ENCODE measurements at regions not wholly inside any gene's neighbourhood (a gene's known extent, or its start where the extent isn't known, plus 50 kb on each side); places are given as distances from the start of the nearest gene placed in this dataset.
"Not testable (repeated sequence)": the region's sequence is repeated elsewhere in the genome, so short reads cannot be mapped to it uniquely, and the experiment has no call there.

- DNase-seq: no peak
Measured at GRCh38 chr13:90726375-90726774, 621.1 kb upstream of the MIR17HG start.

DNA sequence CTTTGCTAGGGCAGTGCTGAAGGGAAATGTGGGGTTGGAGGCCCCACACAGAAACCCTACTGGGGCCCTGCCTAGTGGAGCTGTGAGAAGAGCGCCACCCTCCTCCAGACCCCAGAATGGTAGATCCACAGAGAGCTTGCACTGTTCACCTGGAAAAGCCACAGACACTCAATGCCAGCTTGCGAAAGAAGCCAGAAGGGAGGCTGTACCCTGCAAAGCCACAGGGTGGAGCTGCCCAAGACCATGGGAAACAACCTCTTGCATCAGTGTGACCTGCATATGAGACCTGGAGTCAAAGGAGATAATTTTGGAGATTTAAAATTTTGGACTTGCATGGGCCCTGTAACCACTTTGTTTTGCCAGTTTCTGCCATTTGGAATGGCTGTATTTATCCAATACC is 615.4 kb upstream of the MIR17HG start:
- no peak for DNase-seq

GRCh38 chr13:90734497-90734896 is 613.0 kb upstream of the MIR17HG start:
- not testable (repeated sequence) for DNase-seq

- DNase-seq: no peak
Measured at GRCh38 chr13:90738881-90739280, 608.6 kb upstream of the MIR17HG start.

DNA sequence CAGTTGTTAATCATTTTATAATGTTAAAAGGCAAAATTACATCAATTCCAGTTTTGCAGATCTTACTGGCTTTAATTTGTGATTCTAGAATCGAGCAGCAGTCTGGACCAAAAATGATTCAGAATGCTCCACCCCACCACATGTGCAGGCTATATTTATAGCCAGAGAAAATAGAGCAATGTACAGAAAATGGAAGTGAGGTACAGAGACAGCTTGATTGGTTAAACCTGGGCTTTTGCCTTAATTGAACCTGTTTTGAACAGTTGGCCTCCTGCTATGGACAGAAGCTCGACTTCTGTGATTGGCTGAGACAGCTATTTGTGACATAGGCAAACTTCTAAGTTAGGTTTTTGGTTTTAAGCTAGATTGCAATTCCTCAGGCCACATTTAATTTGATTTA is 607.4 kb upstream of the MIR17HG start:
- DNase-seq: no peak

DNA sequence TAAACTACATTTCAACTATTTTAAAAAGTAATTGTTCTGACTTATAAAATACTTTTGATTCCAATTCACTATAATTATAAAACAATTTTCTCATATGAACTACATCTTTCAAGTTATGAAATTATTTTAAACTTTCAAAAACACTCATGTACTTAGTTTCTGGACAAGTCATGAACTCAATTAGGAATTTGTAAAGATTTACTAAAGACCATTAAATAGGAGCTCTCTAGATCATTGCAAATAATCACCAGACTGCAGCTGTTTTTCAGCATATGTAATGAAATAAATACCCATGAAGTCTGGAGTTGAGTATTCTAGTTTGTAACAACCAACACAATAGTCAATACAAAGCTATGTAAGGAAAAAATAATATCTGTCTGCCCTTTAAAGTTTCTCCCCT is 605.1 kb upstream of the MIR17HG start:
- no peak for DNase-seq

- DNase-seq: no peak
Measured at GRCh38 chr13:90746230-90746629, 601.3 kb upstream of the MIR17HG start.

GRCh38 chr13:90750021-90750420 is 597.5 kb upstream of the MIR17HG start:
- DNase-seq: no peak

DNA sequence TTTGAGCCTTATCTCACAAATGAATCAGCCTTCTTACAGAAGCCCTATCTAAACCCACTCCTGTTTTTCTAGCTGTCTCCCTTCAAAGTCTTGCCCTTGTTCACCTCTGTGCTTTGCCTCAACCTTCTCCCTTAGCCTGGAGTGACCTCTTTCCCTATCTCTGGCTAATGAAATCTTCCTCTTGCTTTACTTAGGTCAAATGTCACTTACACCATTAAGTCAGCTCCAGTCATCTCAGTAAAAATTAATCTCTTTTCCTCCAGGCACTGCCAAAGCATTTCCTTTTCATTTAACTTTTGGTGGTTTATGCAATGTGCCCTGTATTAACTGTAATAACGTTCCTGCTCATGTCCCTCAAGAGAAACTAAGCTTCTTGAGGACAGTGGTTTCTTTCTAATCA is 596.5 kb upstream of the MIR17HG start:
- no peak for DNase-seq

GRCh38 chr13:90752070-90752469 is 595.4 kb upstream of the MIR17HG start:
- DNase-seq: no peak

DNA sequence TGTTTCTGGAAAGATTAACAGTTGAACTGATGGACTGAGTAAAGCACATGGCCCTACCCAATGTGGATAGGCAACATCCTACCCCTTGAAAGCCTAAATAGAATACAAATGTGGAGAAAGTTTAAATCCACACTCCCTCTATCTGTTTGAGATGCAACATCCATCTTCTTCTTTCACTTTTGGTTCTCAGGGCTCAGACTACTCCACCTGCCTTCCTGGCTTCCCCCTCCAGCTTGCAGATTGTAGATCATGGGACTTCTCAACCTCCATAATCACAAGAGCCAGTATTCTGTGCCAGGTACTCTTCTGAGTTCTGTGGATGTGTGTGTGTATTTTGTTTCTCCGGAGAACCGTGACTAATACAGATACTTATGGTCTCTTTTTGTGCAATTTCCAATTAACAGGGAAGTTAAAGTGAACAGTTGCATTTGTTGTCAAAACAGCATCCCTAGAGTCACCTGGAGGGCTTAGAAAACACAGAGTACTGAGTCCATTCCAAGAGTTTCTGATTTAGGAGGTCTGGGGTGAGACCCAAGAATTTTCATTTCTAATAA is 590.3 kb upstream of the MIR17HG start:
- no peak for DNase-seq

GRCh38 chr13:90760639-90761038 is 586.8 kb upstream of the MIR17HG start:
- no peak for DNase-seq

DNA sequence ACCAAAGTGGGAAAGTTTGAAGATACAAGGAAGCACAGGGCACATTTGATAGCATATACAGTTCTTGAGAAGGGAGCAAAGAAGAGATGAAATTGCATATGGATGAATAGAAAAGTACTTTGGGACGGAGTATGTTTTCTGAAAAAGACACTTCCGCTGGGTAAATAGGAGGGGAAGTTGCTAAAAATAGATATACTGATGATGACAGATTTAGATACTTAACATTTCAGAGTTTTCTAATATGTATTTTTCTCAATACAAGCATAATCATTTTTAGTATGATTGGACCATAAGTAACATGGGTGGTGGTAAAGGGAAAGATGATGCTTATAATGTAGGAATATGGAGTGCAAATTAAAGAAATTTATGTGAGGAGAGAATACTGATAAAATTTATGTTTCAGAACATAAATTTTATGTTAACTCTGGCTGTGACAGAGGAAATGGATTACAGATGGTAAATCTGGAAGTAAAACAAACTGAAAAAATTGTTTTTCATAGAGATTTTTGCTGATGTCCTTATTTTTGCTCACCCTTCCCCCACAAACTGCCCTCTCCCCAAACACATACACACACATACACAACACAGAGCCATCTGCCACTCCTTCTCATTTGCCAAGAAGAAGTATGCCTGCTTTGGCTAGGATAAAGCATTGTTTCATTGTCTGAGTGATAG is 583.9 kb upstream of the MIR17HG start:
- DNase-seq: no peak

GRCh38 chr13:90766386-90766902 is 581.0 kb upstream of the MIR17HG start:
- no peak for DNase-seq

DNA sequence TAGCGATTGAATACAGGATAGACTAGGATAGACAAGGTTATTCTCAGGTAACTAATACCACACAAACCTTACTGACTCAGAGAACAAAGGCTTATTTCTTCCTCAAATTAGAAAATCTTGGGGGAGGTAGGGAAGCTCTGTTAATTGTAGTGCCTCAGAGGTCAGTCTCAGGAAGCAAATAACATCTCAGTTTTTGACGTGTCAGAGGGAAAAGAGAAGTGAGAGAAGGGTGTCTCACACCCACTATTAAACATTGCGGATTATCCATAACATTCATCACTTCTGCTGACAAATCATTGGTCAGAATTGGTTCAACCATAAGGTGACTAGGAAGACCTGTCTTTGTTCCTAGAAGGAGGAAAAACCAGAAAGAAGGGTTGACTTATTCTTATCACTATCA is 579.4 kb upstream of the MIR17HG start:
- DNase-seq: no peak

DNA sequence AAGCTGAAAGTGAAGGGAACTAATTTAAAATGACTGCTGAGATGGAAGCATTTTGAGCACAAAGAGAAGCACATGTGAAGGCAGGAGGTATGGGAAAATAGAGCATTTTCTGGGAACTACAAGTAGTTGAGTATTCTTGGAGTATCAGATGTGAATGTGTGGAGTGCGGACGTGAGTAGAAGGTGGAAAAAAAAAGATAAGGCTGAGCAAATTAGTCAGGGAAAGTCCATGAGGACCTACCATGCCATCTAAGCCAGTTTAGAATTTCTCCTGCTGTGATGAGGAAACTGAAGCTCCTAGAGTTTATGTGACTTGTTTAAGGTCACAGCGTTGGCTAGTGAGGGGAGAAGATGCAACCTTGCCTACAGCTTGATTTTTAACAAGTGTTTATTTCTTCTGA is 578.1 kb upstream of the MIR17HG start:
- no peak for DNase-seq

DNA sequence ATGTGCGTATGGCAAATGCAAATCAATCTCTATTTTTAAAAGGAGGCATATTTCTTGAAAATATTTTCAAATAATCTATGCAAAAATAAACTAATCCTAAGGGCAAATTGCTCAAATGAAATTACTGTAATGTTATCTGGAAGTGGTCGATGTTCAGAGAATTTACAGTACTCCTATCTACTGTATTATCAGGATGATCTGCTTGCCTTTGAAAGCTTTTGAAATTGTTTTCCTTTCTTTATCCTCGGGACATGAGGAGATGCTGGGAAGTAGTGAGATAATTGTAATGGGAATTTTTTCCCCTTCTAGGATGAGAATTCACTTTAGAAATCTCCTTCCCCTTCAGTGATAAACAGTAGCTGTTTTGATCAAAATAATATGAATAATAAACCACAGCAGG is 577.2 kb upstream of the MIR17HG start:
- no peak for DNase-seq

GRCh38 chr13:90773681-90774080 is 573.8 kb upstream of the MIR17HG start:
- no peak for DNase-seq

GRCh38 chr13:90776051-90776748 is 571.3 kb upstream of the MIR17HG start:
- no peak for DNase-seq

- no peak for DNase-seq
Measured at GRCh38 chr13:90783273-90783672, 564.2 kb upstream of the MIR17HG start.

DNA sequence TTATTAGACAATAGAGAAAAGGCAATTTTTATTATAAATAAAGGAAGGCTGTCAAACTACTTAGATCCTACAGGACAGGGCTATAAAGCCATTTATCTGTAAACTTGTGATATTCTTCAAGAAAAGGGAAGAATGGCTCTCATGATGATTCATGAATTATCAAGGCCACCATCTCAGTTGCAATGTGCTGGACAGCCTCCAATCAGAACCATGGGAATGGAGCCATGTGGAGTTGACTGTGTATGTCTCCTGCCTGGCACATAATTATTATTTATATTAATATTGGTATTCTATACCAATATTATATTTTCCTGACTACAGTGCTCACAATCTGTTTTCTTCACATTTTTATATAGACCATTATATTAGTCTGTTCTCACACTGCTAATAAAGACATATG is 560.5 kb upstream of the MIR17HG start:
- no peak for DNase-seq

GRCh38 chr13:90792335-90792734 is 555.2 kb upstream of the MIR17HG start:
- no peak for DNase-seq

DNA sequence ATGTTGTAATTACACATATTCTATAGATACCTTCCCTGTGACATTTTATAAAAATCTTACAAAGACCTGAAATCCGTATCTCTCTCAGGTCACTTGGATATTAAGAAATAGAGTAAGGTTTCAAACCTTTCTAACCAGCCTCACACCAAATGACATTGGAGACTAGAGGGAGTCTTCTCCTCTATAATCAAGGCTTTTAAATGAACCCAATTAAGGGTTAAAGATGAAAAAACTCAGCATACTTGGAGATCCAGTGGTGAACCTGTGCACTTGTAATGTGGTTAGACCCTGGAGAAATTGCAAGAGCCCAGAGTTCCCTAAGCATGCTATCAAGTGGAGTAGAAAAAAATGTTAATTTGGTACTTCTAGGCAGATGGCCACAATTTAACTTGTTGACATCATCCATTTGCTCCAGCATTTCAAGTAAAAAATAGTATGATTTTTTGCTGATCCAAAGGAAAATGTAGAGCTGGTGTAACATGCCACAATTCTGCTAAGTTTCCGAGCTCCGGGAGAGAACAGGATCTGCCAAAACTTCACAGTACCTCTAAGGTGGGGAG is 554.1 kb upstream of the MIR17HG start:
- DNase-seq: no peak

GRCh38 chr13:90796474-90796873 is 551.0 kb upstream of the MIR17HG start:
- DNase-seq: no peak

Data from stimulated activated CD4-positive, alpha-beta T cell treated with anti-CD3 and anti-CD28 coated beads, Interleukin-4, amount 100 ng/mL, for 24 hours (primary cell).